ENCODE measurements at regions not wholly inside any gene's neighbourhood (a gene's known extent, or its start where the extent isn't known, plus 50 kb on each side); places are given as distances from the start of the nearest gene placed in this dataset.
"Not testable (repeated sequence)": the region's sequence is repeated elsewhere in the genome, so short reads cannot be mapped to it uniquely, and the experiment has no call there.

DNA sequence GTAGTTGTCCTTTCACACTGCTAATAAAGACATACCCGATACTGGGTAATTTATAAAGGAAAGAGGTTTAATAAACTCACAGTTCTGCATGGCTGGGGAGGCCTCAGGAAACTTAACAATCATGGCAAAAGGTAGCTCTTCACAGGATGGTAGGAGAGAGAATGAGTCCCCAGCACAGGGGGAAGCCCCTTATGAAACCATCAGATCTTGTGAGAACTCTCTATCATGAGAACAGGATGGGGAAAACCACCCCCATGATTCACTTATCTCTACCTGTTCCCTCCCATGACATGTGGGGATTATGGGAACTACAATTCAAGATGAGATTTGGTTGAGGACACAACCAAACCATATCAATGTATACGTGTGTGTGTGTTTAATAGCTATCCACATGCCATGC lies 983.1 kb downstream of the C4orf33 start:
- not testable (repeated sequence) for H3K9me3 Mint-ChIP-seq, H3K27me3 Mint-ChIP-seq, H3K4me1 Mint-ChIP-seq

DNA sequence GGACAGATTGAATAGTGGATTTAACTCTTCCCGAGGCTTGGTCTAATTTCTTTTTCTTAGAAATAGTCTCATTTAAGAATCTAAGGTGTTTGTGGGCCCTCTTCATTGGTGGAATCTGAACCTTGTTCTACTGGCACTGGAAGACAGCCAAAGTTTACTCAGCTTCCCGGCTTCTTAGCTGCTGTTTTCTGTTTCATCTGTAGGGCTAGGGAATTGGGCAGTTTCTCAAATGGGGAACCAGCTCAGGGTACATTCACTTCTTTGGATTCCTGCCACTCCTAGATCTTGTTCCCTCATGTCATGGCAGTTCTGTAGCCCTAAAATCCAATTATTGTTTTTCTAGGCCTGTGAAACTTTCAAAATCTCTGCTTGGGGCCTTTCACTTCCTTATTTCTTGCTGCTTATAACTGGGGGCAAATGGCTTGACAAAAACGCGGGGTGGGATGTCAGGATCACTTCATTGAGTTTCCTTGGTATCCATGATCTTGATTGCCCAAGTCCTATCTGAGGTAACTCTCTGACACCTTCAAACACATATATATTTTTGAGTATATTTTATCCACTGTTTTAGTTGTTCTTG lies 985.0 kb downstream of the C4orf33 start:
- Mint-ChIP-seq H3K4me3 (no peak overlapping the region), H3K36me3 (no peaks in the 10 kb centered on the region), H3K27ac (no peak overlapping the region), H3K27me3 (no peaks in the 10 kb centered on the region), H3K4me1 (peaks cover 0 to 1% (median 0%) of the 10 kb centered on the region in 3 donors), H3K9me3 (peaks cover 0 to 3% (median 2%) of the 10 kb centered on the region in 3 donors)

More for the DNA sequence above, 983.1 kb downstream of the C4orf33 start:
- H3K4me3 Mint-ChIP-seq, H3K36me3 Mint-ChIP-seq, H3K27ac Mint-ChIP-seq: not testable (repeated sequence)

GRCh38 chr4:130090427-130090826 lies 994.5 kb downstream of the C4orf33 start:
- Mint-ChIP-seq H3K27me3 (no peaks in the 10 kb centered on the region), H3K4me1 (no peaks in the 10 kb centered on the region), H3K9me3 (no peaks in the 10 kb centered on the region), H3K27ac (no peak overlapping the region), H3K36me3 (no peaks in the 10 kb centered on the region), H3K4me3 (no peak overlapping the region)

- H3K36me3 Mint-ChIP-seq: no peaks in the 10 kb centered on the region
- no peak overlapping the region for H3K4me3 Mint-ChIP-seq
- no peaks in the 10 kb centered on the region for H3K4me1 Mint-ChIP-seq
- H3K9me3 Mint-ChIP-seq: no peaks in the 10 kb centered on the region
- no peak overlapping the region for H3K27ac Mint-ChIP-seq
- no peaks in the 10 kb centered on the region for H3K27me3 Mint-ChIP-seq
These were observed 996.4 kb downstream of the C4orf33 start for GRCh38 chr4:130092187-130093015.

GRCh38 chr4:130099105-130099504 lies 1003.2 kb downstream of the C4orf33 start:
- Mint-ChIP-seq H3K9me3 (peaks cover 0 to 3% (median 0%) of the 10 kb centered on the region in 3 donors), H3K4me1 (no peaks in the 10 kb centered on the region), H3K36me3 (no peaks in the 10 kb centered on the region), H3K27ac (no peak overlapping the region), H3K27me3 (no peaks in the 10 kb centered on the region), H3K4me3 (no peak overlapping the region)

DNA sequence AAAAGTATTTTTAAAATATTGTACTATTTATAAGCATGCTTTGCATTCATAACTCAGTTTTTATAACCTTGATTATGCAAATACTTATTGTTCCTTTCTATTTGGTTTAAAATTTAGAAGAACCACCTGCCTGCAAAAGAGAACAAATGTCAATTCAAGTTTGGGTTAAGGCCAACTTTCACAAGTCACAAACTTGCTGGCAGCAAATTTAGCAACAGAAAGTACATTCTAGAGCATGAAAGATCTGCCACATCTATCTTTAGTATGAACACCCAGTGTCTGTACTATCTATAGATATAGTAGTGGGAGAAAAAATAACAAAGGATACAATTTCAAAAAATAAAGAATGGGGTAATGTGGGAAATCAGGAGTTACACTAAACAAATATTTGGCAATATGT lies 1014.2 kb downstream of the C4orf33 start:
- H3K27ac Mint-ChIP-seq: no peak overlapping the region
- H3K9me3 Mint-ChIP-seq: peaks cover 1 to 11% (median 6%) of the 10 kb centered on the region in 3 donors

DNA sequence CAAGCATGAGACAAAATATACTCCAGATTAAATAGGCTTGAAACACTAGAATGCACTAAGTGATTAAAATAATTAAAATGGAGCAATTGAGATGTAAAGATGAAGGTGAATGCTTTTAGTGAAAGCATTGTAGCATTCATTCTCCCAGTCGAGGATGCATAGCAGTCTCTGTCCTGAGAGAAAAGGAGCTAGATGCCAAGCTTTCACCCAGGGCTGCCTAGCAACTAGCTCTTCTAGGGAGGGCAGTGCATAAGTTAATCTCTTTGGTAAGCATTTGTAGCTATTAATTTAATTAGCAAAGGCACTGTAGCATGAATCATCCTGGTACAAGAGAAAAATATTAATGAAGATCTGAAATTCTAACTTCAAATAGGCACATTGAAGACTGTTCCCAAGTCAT lies 1014.8 kb downstream of the C4orf33 start:
- H3K4me1 Mint-ChIP-seq: no peaks in the 10 kb centered on the region
- no peaks in the 10 kb centered on the region for H3K36me3 Mint-ChIP-seq
- no peaks in the 10 kb centered on the region for H3K27me3 Mint-ChIP-seq
- peaks cover 1 to 11% (median 6%) of the 10 kb centered on the region in 3 donors for H3K9me3 Mint-ChIP-seq
- H3K4me3 Mint-ChIP-seq: no peak overlapping the region
- H3K27ac Mint-ChIP-seq: no peak overlapping the region

More for the DNA sequence above, 1014.2 kb downstream of the C4orf33 start:
- H3K36me3 Mint-ChIP-seq: no peaks in the 10 kb centered on the region
- H3K4me3 Mint-ChIP-seq: no peak overlapping the region
- H3K27me3 Mint-ChIP-seq: no peaks in the 10 kb centered on the region
- no peaks in the 10 kb centered on the region for H3K4me1 Mint-ChIP-seq

GRCh38 chr4:130124066-130124465 lies 1028.1 kb downstream of the C4orf33 start:
- H3K9me3 Mint-ChIP-seq: peaks cover 0 to 9% (median 1%) of the 10 kb centered on the region in 3 donors

GRCh38 chr4:130125467-130125866 lies 1029.5 kb downstream of the C4orf33 start:
- Mint-ChIP-seq H3K27me3 (no peaks in the 10 kb centered on the region), H3K4me3 (no peak overlapping the region), H3K4me1 (no peaks in the 10 kb centered on the region), H3K27ac (no peak overlapping the region), H3K9me3 (peaks cover 0 to 11% (median 0%) of the 10 kb centered on the region in 3 donors), H3K36me3 (peaks cover 3% of the 10 kb centered on the region)

More at GRCh38 chr4:130124066-130124465, 1028.1 kb downstream of the C4orf33 start:
- no peaks in the 10 kb centered on the region for H3K4me1 Mint-ChIP-seq
- no peaks in the 10 kb centered on the region for H3K27me3 Mint-ChIP-seq
- H3K4me3 Mint-ChIP-seq: no peak overlapping the region
- H3K36me3 Mint-ChIP-seq: peaks cover 2% of the 10 kb centered on the region
- H3K27ac Mint-ChIP-seq: no peak overlapping the region

DNA sequence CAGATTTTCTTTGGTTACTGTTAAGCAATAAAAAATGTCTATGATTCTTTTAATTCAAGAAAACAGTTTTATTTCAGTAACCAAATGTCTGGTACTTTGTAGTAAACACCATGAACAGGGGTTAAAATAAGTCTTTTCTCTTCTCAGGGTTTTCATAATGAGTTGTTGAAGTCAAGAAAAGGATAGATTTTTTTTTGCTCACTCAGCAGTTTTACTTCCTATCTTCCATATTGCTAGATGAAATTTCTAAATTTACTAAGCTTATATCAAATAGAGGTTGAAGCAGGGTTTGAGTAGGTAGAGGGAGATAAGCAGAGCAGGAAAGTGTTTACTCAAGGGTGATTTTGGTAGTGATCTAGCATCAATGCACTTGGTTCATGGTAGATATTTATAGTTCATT lies 1031.3 kb downstream of the C4orf33 start:
- H3K9me3 Mint-ChIP-seq: peaks cover 0 to 11% (median 2%) of the 10 kb centered on the region in 3 donors
- H3K4me3 Mint-ChIP-seq: no peak overlapping the region
- H3K27me3 Mint-ChIP-seq: no peaks in the 10 kb centered on the region
- no peak overlapping the region for H3K27ac Mint-ChIP-seq
- H3K36me3 Mint-ChIP-seq: peaks cover 1% of the 10 kb centered on the region
- H3K4me1 Mint-ChIP-seq: no peaks in the 10 kb centered on the region

DNA sequence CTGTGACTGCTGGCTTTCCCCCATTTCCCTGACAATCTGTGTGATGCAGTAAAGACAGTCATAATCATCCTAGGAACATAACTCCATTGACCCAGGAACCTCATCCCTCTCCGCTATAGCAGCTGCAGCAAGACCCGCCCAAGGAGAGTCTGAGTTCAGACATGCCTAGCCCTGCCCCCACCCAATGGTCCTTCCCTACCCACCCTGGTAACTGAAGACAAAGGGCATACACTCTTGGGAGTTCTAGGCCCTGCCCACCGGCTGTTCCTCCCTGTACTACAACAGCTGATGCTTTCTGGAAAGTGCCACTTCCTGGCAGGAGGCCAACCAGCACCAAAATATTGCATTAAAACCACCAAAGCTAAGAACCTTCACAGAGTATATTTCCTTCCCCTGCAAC lies 1035.6 kb downstream of the C4orf33 start:
- H3K4me3 Mint-ChIP-seq: peak overlapping the region in 1 of 4 donors; percentile 9
- peaks cover 1% of the 10 kb centered on the region for H3K36me3 Mint-ChIP-seq
- H3K27ac Mint-ChIP-seq: no peak overlapping the region
- no peaks in the 10 kb centered on the region for H3K4me1 Mint-ChIP-seq
- H3K27me3 Mint-ChIP-seq: no peaks in the 10 kb centered on the region
- peaks cover 0 to 30% (median 2%) of the 10 kb centered on the region in 3 donors for H3K9me3 Mint-ChIP-seq

- no peaks in the 10 kb centered on the region for H3K27me3 Mint-ChIP-seq
- H3K9me3 Mint-ChIP-seq: peaks cover 0 to 1% (median 0%) of the 10 kb centered on the region in 3 donors
- no peak overlapping the region for H3K4me3 Mint-ChIP-seq
- H3K27ac Mint-ChIP-seq: no peak overlapping the region
- no peaks in the 10 kb centered on the region for H3K36me3 Mint-ChIP-seq
- H3K4me1 Mint-ChIP-seq: no peaks in the 10 kb centered on the region
These were observed 1045.7 kb downstream of the C4orf33 start for GRCh38 chr4:130141651-130142050.

- no peaks in the 10 kb centered on the region for H3K27me3 Mint-ChIP-seq
- no peaks in the 10 kb centered on the region for H3K36me3 Mint-ChIP-seq
- no peaks in the 10 kb centered on the region for H3K4me1 Mint-ChIP-seq
- peaks cover 0 to 1% (median 0%) of the 10 kb centered on the region in 3 donors for H3K9me3 Mint-ChIP-seq
- H3K4me3 Mint-ChIP-seq: no peak overlapping the region
- no peak overlapping the region for H3K27ac Mint-ChIP-seq
These were observed 1047.7 kb downstream of the C4orf33 start for GRCh38 chr4:130143656-130144055.

- Mint-ChIP-seq H3K4me3 (no peak overlapping the region), H3K27me3 (no peaks in the 10 kb centered on the region), H3K27ac (no peak overlapping the region), H3K4me1 (no peaks in the 10 kb centered on the region), H3K9me3 (peaks cover 0 to 6% (median 0%) of the 10 kb centered on the region in 3 donors), H3K36me3 (no peaks in the 10 kb centered on the region)
These were observed 1050.8 kb downstream of the C4orf33 start for GRCh38 chr4:130146773-130147172.

- no peaks in the 10 kb centered on the region for H3K4me1 Mint-ChIP-seq
- H3K36me3 Mint-ChIP-seq: no peaks in the 10 kb centered on the region
- peaks cover 0 to 6% (median 0%) of the 10 kb centered on the region in 3 donors for H3K9me3 Mint-ChIP-seq
- H3K4me3 Mint-ChIP-seq: no peak overlapping the region
- H3K27me3 Mint-ChIP-seq: no peaks in the 10 kb centered on the region
- no peak overlapping the region for H3K27ac Mint-ChIP-seq
These were observed 1051.7 kb downstream of the C4orf33 start for GRCh38 chr4:130147641-130148040.

GRCh38 chr4:130154901-130155300 lies 1058.9 kb downstream of the C4orf33 start:
- Mint-ChIP-seq H3K4me1 (no peaks in the 10 kb centered on the region), H3K9me3 (peaks cover 0 to 9% (median 4%) of the 10 kb centered on the region in 3 donors), H3K36me3 (no peaks in the 10 kb centered on the region), H3K27me3 (no peaks in the 10 kb centered on the region), H3K27ac (no peak overlapping the region), H3K4me3 (no peak overlapping the region)

Measured in IgD-negative memory B cell (primary cell).